HG03280 (cell line): ENCODE measurements at regions not wholly inside any gene's neighbourhood (a gene's known extent, or its start where the extent isn't known, plus 50 kb on each side); places are given as distances from the start of the nearest gene placed in this dataset.
"Not testable (repeated sequence)": the region's sequence is repeated elsewhere in the genome, so short reads cannot be mapped to it uniquely, and the experiment has no call there.

ENCODE experiments used
- ATAC-seq: cut with Tn5 transposase; IDR thresholded peaks from one replicate; pipeline ENCODE4 v1.9.1; 2021; ENCODE audit warnings: mild to moderate bottlenecking, moderate library complexity; ENCODE audit not compliant: unreplicated experiment

GRCh38 chr3:198096015-198096414 lies 136.0 kb downstream of the LMLN start:
- no peak for ATAC-seq

GRCh38 chr3:198097048-198097447 lies 137.0 kb downstream of the LMLN start:
- no peak for ATAC-seq

- not testable (repeated sequence) for ATAC-seq
Observed at GRCh38 chr3:198098661-198099081, 138.7 kb downstream of the LMLN start.

- ATAC-seq = not testable (repeated sequence)
Observed at GRCh38 chr3:198103070-198103469, 143.1 kb downstream of the LMLN start.

- ATAC-seq = no peak
Observed at GRCh38 chr3:198106265-198106664, 146.2 kb downstream of the LMLN start.

GRCh38 chr3:198107840-198108734 lies 148.1 kb downstream of the LMLN start:
- no peak for ATAC-seq

- no peak for ATAC-seq
Observed at GRCh38 chr3:198109883-198110282, 149.9 kb downstream of the LMLN start.

GRCh38 chr3:198112031-198112430 lies 152.0 kb downstream of the LMLN start:
- ATAC-seq = no peak

GRCh38 chr3:198113206-198114053 lies 153.4 kb downstream of the LMLN start:
- no peak for ATAC-seq

- ATAC-seq = not testable (repeated sequence)
Observed at GRCh38 chr3:198114516-198114915, 154.5 kb downstream of the LMLN start.

GRCh38 chr3:198122184-198122583 lies 162.2 kb downstream of the LMLN start:
- ATAC-seq = not testable (repeated sequence)

- not testable (repeated sequence) for ATAC-seq
Observed at GRCh38 chr3:198137038-198137835, 177.2 kb downstream of the LMLN start.

GRCh38 chr3:198138205-198138604 lies 178.2 kb downstream of the LMLN start:
- not testable (repeated sequence) for ATAC-seq

GRCh38 chr3:198139037-198139436 lies 179.0 kb downstream of the LMLN start:
- ATAC-seq = not testable (repeated sequence)

- not testable (repeated sequence) for ATAC-seq
Observed at GRCh38 chr3:198139513-198140167, 179.6 kb downstream of the LMLN start.

GRCh38 chr3:198143300-198144137 lies 183.5 kb downstream of the LMLN start:
- ATAC-seq = not testable (repeated sequence)

GRCh38 chr3:198145231-198145784 lies 185.3 kb downstream of the LMLN start:
- not testable (repeated sequence) for ATAC-seq

- ATAC-seq = not testable (repeated sequence)
Observed at GRCh38 chr3:198146070-198146469, 186.1 kb downstream of the LMLN start.

- ATAC-seq = not testable (repeated sequence)
Observed at GRCh38 chr3:198146559-198147164, 186.6 kb downstream of the LMLN start.
